Choroid plexus epithelial cell (primary cell): ENCODE measurements at regions not wholly inside any gene's neighbourhood (a gene's known extent, or its start where the extent isn't known, plus 50 kb on each side); places are given as distances from the start of the nearest gene placed in this dataset.
A peak's percentile ranks its signal among the peaks of the same experiment; 100 is the strongest.

Source experiments
- DNase-seq: peaks from one replicate; pipeline ENCODE4 v3.0.0-alpha.2; 2010; ENCODE audit warnings: low read depth
- H3K4me3 ChIP-seq: 2 replicates; pipeline ENCODE4 v1.5.1; 2011; ENCODE audit warnings: low read depth, mild to moderate bottlenecking, control low read depth, low read length, moderate library complexity
- CTCF ChIP-seq: conservative IDR thresholded peaks from 2 replicates; pipeline ENCODE4 v1.5.1; 2011; ENCODE audit warnings: low read depth, mild to moderate bottlenecking, control low read depth, inconsistent platforms, low read length, moderate library complexity

- no peak for TF ChIP-seq CTCF
- no peak for DNase-seq
- no peak overlapping the region for H3K4me3 ChIP-seq
These were observed 205.0 kb upstream of the CDKN3 start for GRCh38 chr14:54191846-54192245.

GRCh38 chr14:54192610-54193009, 204.2 kb upstream of the CDKN3 start:
- TF ChIP-seq CTCF: no peak
- H3K4me3 ChIP-seq: no peak overlapping the region
- DNase-seq: no peak

GRCh38 chr14:54193871-54194270, 202.9 kb upstream of the CDKN3 start:
- H3K4me3 ChIP-seq: no peak overlapping the region
- no peak for TF ChIP-seq CTCF
- no peak for DNase-seq

- H3K4me3 ChIP-seq: no peak overlapping the region
- DNase-seq: peak; percentile 58
- no peak for TF ChIP-seq CTCF
These were observed 202.3 kb upstream of the CDKN3 start for GRCh38 chr14:54194501-54194900.

- DNase-seq: no peak
- no peak for TF ChIP-seq CTCF
- no peak overlapping the region for H3K4me3 ChIP-seq
These were observed 199.4 kb upstream of the CDKN3 start for GRCh38 chr14:54197369-54197768.

- TF ChIP-seq CTCF: no peak
- DNase-seq: peak; percentile 37
These were observed 196.1 kb upstream of the CDKN3 start for GRCh38 chr14:54200726-54201125.

GRCh38 chr14:54202288-54202687, 194.5 kb upstream of the CDKN3 start:
- H3K4me3 ChIP-seq: no peak overlapping the region
- no peak for DNase-seq
- no peak for TF ChIP-seq CTCF

More at GRCh38 chr14:54200726-54201125, 196.1 kb upstream of the CDKN3 start:
- H3K4me3 ChIP-seq: no peak overlapping the region
